Thyroid gland (tissue), 4 donors: ENCODE measurements at regions not wholly inside any gene's neighbourhood (a gene's known extent, or its start where the extent isn't known, plus 50 kb on each side); places are given as distances from the start of the nearest gene placed in this dataset.

Source experiments
- CTCF ChIP-seq, 6 experiments: fragments of 200-600 bp in 3 of 6; fragments of 450-650 bp in 3 of 6; sonication (generic) in 3 of 6; IDR thresholded peaks; one replicate each; pipeline ENCODE4 v1.5.1; 2016 to 2019; ENCODE audit warnings: antibody characterized with exemption in 6 of 6, mild to moderate bottlenecking in 2 of 6, inconsistent platforms in 1 of 6, moderate library complexity in 1 of 6
- POLR2A ChIP-seq, 2 donors: fragments of 450-650 bp; IDR thresholded peaks; one replicate each; pipeline ENCODE4 v1.6.1; 2017; ENCODE audit warnings: antibody characterized with exemption in 2 of 2, mild to moderate bottlenecking in 2 of 2, moderate library complexity in 1 of 2

DNA sequence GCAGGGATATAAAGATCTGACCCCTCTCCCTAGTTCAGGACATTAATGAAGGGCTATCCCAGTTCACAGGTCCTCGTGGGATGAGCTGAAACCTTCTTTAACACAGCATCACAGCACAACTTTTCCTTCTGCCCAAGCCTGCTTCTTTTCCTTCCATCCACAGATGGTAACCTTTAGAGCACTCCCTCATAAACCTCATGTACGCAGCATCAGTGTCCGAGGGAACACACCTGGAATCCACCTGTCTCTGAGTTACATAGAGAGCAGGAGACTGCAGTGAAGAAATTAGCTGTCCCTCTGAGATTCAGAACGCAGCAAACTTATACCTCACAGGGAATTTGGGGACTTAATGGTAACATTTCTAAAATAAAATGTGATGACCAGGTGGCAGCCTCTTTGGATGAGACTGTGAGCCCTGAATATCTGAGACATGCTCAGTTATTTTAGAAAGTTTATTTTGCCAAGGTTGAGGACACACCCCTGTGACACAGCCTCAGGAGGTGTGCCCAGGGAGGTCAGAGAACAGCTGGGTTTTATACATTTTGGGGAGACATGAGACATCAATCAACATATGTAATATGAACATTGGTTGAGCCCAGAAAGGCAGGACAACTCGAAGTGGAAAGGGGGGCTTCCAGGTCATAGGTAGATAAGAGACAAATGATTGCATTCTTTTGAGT, 73.8 kb upstream of the PACRGL start:
- TF ChIP-seq CTCF (IDR thresholded peaks at IDR 0.05): no peak
- TF ChIP-seq POLR2A (IDR thresholded peaks at IDR 0.05): no peak
